ENCODE measurements at regions not wholly inside any gene's neighbourhood (a gene's known extent, or its start where the extent isn't known, plus 50 kb on each side); places are given as distances from the start of the nearest gene placed in this dataset.
"Not testable (repeated sequence)": the region's sequence is repeated elsewhere in the genome, so short reads cannot be mapped to it uniquely, and the experiment has no call there.

- not testable (repeated sequence) for TF ChIP-seq POLR2A (IDR thresholded peaks at IDR 0.05); CTCF (IDR thresholded peaks at IDR 0.05 in 4 of 5, conservative IDR thresholded peaks at IDR 0.05 in 1 of 5)
Observed at GRCh38 chr5:21274361-21274760, 1286.4 kb upstream of the CDH18 start.
